GM18858 (cell line): ENCODE measurements at regions not wholly inside any gene's neighbourhood (a gene's known extent, or its start where the extent isn't known, plus 50 kb on each side); places are given as distances from the start of the nearest gene placed in this dataset.

Experiments used
- ATAC-seq: cut with Tn5 transposase; IDR thresholded peaks from one replicate; pipeline ENCODE4 v1.9.1; 2021; ENCODE audit not compliant: unreplicated experiment

GRCh38 chr14:21723431-21724045, 49.9 kb upstream of the OR4E1 start:
- ATAC-seq = no peak
